ENCODE measurements at regions not wholly inside any gene's neighbourhood (a gene's known extent, or its start where the extent isn't known, plus 50 kb on each side); places are given as distances from the start of the nearest gene placed in this dataset.

DNA sequence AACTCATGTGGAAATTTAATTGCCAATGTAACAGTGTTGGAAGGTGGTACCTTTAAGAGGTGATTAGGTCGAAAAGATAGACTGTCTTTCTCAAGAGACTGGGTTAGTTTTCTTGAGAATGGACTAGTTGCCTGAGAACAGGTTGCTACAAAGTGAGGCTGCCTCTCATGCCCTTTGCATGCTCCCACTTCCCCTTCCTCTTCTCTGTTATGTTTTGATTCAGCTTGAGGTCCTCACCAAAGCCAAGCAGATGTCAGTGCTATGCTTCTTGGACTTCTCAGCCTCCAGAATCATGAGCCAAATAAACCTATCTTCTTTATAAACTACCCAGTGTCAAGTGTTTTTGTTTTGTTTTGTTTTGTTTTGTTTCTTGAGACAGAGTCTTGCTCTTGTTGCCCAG, 187.0 kb upstream of the RUNX1 start:
- TF ChIP-seq, protein P1, sequence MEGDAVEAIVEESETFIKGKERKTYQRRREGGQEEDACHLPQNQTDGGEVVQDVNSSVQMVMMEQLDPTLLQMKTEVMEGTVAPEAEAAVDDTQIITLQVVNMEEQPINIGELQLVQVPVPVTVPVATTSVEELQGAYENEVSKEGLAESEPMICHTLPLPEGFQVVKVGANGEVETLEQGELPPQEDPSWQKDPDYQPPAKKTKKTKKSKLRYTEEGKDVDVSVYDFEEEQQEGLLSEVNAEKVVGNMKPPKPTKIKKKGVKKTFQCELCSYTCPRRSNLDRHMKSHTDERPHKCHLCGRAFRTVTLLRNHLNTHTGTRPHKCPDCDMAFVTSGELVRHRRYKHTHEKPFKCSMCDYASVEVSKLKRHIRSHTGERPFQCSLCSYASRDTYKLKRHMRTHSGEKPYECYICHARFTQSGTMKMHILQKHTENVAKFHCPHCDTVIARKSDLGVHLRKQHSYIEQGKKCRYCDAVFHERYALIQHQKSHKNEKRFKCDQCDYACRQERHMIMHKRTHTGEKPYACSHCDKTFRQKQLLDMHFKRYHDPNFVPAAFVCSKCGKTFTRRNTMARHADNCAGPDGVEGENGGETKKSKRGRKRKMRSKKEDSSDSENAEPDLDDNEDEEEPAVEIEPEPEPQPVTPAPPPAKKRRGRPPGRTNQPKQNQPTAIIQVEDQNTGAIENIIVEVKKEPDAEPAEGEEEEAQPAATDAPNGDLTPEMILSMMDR (IDR thresholded peaks at IDR 0.05), result no peak

DNA sequence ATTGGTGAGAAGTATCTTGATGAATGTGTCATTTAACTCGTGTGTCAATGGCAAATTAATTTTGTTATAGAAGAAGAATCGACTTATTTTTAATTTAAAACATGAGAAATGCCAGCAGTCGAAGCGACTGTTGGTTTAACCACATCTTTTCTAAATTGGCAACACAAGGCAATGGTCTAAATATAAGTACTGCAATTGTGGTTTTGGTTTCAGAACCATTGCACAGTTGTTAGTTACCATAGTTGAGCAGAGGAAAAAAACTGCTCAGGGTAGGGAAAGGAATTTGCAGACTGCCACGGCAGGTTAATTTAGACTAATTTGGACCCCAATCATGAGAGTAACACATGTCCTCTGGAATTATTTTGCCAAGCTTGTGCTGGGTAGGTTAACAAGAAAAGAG, 185.6 kb upstream of the RUNX1 start:
- TF ChIP-seq, protein P1 (IDR thresholded peaks at IDR 0.05), result no peak

DNA sequence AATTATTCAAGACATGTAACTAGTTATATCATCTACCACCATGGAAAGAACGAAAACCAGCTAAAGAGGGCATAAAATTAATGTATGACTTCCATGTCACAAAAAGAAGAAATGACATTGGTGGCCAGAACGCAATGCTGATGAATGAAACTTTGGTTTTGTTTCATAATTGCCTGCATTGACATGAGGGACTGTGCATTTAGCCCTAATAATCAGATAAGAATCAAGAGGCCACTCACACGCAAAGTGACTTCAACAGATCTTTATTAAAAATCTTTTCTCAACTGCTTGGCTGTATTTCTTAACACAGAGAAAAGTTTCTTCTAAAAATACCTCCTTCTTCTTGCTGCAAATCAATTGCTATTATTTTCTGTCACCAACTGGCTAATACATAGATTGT, 184.7 kb upstream of the RUNX1 start:
- TF ChIP-seq, protein P1 (IDR thresholded peaks at IDR 0.05), result no peak

DNA sequence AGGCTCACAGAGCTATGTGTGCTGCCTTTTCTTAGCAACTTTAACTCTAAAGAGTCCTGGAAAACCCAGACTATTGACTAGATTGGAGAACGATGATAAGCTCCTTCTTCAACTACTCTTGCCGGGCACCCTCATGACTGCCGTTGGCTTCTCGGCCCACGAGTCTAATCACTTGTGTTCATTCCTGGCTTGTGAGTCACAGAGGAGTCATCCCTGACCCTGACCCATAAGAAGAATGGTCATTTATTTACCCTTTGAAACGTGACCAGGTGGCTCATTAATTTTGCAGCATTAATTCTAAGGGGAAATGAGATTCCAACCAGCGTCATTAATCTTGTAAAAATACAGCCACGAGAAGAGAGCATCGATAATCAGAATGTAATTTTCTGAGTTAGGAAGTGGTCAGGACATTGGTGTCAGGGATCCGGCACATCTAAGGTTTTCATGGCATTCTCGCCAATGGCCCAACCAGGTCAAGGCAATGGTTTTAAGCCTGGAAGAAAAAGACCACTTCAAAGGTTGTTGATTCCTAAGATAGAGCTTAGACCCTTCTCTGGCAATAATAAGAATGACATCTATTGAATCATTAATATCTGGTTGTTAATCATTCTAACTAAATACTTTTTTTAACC, 183.6 kb upstream of the RUNX1 start:
- TF ChIP-seq, protein P1 (IDR thresholded peaks at IDR 0.05), result no peak

DNA sequence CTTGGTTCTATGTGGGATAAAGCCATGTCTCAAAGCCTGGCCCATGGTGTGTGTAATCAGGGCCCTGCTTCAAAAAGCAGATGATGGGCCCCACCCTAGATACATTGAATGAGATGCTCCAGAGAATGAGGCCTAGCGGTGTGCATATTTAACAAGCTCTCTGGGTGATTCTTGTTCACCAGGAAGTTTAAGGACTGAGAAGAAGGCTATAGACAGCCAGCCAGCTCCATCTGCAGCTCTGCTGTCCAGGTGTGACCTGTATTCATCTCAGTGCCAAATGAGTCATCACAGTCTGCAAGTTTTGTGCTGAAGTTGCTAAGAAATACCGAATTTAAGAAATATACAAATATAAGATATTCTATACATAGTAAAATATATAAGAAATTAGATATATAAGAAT, 182.0 kb upstream of the RUNX1 start:
- TF ChIP-seq, protein P1 (IDR thresholded peaks at IDR 0.05), result no peak

DNA sequence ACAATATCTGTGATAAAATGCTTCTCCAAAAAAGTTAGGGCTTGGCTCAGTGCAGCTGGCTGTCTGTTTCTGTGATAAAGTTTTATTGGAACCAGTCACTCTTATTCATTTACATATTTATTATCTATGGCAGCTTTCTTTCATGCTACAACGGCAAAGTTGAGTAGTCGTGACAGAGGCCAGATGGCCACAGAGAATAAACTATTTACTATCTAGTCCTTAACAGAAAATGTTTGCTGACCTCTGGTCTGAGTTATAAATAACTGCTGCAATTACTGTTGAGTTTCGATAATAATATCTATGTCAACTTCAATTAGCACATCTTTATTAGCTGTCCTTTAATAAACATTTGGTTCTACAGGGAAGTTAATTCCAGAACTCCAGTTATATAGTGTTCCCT, 180.2 kb upstream of the RUNX1 start:
- TF ChIP-seq, protein P1 (IDR thresholded peaks at IDR 0.05), result no peak

DNA sequence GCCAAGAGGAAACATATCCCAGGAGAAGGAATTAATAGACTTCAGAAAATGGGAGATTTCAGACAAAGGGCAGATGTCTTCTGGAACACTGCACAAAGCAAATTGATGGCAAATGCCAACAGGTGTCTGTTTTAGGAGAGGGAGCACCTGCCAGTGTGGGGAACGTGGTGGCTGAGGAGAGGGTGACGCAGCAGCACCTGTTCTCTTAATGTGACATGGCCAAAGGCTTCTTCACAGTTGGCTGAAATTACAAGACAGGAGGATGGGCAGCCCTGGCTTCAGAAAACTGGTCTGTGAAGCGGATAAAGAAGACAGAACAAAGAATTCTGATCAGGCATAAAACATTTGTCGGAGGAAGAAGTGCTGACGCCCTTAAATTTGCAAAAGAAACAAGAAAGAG, 178.7 kb upstream of the RUNX1 start:
- TF ChIP-seq, protein P1 (IDR thresholded peaks at IDR 0.05), result no peak
